Stimulated activated CD4-positive, alpha-beta T cell treated with anti-CD3 and anti-CD28 coated beads, Interleukin-4, amount 100 ng/mL, for 4 hours (primary cell): ENCODE measurements at regions not wholly inside any gene's neighbourhood (a gene's known extent, or its start where the extent isn't known, plus 50 kb on each side); places are given as distances from the start of the nearest gene placed in this dataset.

Experiments
- DNase-seq, 2 experiments: peaks; one replicate each; pipeline ENCODE4 v3.0.0-alpha.2; 2020

DNA sequence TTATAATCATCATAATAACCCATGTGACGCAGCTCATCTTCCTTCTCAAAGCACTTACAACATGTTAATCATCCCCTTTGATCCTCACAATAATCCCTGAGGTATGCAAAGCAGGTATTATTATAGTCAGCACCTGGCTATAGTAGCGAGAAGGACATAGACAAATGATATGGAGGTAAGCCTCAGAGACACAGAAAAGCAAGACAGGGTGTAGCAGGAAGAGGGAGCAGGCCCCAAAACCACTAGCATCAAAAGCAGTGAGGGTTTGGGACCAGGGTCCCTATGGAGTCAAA lies 139.2 kb upstream of the SLC30A5 start:
- no peak for DNase-seq

DNA sequence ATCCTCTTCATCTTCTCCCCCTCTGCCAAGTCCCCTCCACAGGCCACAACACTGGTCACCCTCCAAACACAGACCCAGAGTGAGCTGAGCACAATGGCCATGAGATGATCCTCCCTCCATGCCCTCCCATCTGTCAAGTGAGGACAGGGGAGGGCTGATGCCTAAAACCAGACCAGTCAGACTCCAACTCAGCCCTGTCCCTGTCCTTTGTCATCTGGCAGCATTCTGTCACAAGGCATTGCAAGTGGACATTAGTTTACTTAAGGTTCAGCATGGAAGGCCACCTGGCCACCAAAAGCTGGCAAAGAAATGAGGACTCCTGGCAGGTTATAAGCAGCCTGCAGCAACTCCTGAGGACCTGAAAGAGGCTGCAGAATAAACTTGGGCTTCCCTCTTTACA lies 136.2 kb upstream of the SLC30A5 start:
- DNase-seq = no peak

DNA sequence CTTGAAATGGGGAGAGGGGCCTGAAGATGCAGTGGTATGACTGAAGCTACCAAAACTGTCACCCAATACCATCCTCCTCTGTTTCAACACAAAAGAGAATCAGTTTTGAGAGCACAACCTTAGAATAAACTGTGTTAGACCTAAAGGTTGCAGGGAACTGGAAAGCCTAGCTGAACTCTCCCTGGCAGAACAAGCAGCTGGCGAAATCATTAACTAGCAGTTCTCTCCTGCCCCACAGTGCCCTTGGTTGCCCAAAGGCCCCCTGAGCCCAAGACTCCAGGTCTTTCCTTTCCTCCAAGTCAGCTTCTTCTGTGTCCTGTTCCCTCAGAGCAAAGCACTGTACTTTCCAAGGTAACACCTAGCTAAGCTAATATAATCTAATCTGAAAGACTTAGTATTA lies 135.4 kb upstream of the SLC30A5 start:
- no peak for DNase-seq

DNA sequence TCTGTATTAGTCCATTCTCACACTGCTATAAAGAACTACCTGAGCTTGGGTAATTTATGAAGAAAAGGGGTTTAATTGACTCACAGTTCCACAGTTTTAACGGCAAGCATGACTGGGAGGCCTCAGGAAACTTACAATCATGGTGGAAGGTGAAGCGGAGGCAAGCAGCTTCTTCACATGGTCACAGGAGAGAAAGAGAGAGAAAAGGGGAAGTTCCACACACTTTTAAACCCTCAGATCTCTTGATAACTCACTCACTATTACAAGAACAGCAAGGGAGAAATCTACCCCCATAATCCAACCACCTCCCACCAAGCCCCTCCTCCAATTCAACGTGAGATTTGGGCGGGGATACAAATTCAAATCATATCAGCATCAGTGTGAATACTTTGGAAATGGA lies 133.4 kb upstream of the SLC30A5 start:
- DNase-seq = no peak

DNA sequence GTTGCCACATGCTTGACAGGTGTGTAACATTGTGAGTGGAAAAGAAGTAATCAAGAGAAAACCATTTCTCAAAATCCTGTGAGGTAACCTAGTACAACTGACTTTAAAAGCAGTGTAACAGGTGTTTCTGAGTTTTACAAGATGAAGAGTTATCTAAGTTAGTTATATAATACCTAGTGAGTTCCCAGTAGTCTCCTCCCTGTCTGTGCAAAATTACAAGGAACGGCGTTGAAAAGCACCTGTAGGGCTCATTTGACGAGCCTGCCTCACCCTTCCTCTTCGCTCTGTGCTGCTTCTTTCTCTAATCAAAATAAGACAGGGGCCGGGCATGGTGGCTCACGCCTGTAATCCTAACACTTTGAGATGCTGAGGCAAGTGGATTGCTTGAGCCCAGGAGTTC lies 132.9 kb upstream of the SLC30A5 start:
- no peak for DNase-seq

DNA sequence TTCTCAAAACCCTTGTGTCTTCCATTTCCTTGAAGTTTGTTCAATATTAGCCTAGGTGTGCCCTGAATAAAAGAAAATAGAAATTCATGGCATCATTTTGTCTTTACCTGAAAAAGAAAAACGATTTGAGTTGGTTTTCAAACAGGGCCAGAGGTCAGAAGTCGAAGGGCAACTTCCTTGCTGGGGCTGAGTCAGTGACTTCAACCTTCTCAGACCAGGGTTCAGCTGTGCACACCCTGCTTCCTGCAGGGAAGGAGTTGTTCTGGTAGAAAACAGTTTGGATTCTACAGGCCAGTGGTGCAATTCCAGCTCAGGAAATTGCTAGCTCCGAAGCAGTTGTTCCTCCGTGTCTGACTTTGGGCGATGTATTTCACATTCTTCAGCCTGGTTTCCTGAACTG lies 132.1 kb upstream of the SLC30A5 start:
- DNase-seq = no peak

DNA sequence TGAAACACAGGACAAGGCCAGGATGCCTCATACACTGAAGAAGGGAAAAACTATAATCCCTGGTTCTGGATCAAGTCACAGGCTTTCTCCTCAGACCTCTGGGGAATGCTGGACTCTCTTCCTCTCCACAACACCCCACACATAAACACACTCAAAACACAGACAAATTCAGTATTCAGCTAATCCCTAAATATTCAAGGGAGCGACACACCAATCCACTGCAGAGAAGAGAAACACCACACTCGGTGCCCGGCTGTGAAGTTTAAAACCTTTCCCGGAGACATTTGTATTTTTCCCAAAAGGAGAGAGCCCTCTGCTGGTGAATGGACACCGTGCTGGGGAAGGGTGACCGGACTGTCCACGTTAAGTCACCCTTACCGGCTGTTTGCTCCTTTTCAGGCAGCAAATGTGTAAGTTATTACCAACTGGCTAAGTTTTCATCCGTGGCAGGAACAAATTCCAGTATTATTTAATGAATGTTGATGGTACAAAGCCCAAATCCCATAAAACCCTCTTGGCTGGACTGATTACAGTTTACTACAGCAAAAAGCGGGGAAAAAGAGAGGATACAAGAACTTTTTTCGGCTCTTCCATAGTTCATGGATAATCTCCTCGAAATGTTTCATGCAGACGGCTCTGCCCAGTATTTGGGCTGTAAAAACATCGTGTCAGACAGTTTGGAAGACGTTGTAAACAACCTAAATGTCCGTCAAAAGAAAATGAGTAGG lies 130.9 kb upstream of the SLC30A5 start:
- no peak for DNase-seq

DNA sequence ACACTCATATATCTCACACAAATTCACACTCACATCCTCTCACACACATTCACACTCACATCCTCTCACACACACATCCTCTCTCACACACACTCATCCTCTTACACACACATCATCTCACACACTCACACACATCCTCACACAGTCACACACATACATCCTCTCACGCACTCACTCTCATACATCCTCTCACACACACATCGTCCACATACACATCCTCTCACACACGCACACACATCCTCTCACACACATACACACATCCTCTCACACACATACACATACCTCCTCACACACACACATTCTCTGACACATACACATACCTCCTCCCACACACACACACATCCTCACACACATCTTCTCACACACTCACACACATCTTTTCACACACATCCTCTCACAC lies 129.1 kb upstream of the SLC30A5 start:
- DNase-seq = no peak

DNA sequence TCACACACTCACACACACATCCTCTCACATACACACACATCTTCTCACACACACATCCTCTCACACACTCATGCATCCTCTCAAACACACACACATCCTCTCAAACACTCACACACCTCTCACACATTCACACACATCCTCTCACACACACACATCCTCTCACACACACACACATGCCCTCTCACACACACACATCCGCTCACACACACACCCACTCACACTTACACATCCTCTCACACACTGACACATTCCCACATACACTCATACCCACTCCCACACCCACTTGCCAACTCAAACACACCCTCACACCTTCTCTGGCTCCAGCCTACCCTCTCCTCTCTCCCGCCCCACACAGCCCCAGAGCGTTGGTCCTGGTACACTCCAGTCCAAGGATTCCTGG lies 127.9 kb upstream of the SLC30A5 start:
- DNase-seq = no peak

DNA sequence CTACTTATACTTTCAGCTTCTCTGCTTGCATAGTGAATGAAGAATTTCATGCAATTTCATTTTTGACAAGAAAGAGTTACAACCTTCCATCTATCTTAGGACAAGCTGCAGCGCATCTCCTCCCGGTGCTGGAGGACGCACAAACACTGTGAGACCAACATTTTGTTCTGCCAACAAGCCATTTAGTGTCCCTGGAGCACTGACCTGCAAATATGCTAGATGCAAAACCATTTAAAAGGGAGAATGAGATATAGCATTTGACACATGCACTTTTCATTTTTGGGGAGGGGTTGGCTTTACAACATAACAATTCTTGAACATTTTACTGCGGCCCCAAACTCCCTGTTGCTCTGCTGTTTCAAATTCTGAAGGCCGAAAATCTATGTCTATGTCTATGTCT lies 127.2 kb upstream of the SLC30A5 start:
- DNase-seq = no peak

DNA sequence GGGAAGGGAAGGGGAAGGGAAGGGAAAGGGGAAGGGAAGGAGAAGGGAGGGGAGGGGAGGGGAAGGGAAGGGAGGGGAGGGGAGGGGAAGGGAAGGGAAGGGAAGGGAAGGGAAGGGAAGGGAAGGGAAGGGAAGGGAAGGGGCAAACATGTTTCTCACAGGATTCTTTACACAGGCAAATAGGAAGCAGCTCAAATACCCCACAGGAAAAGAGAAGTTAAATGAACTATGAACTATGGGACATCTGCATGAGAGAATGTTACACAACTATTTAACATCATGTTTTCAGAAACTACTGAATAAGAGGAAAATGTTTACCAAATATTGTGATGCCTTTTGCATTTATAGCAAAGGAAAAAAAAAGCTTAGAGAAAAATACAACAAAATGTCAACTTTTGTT lies 125.4 kb upstream of the SLC30A5 start:
- no peak for DNase-seq

DNA sequence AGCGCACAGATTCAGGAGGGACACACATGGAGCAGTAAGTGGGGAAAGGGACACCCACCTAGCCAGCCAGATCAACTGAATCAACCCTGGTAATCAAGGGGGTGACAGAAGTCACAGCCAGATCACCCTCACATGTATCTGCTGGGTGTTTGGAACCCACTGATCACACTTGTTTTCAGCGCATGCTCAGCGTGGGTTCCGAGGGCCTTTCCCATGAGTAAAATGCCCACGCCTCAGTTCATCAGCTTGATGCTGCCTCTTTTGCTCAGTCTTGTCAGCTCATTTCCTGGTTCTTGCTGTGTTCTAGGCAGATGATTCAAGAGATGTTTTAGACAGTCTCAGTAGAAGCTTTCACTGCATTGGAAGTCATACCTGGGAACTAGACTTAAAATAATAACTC lies 123.2 kb upstream of the SLC30A5 start:
- DNase-seq = no peak

DNA sequence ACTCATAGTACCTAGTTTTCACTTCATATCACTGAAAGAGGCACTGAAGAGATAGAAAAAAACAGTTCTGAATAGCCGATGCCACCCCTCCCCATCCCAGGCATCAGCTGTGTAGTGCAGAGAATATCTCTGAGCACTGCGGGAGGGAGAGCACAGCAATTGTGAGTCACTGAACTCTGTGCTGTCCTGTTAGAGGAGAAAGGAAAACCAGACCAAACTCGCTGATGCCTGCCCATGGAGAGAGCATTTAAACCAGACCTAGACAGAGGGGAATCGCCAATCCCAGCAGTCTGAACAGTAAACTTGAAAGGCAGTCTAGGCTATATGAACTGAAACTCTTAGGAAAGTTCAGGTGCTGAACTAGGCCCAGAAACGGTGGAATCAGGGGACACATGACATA lies 120.1 kb upstream of the SLC30A5 start:
- no peak for DNase-seq

DNA sequence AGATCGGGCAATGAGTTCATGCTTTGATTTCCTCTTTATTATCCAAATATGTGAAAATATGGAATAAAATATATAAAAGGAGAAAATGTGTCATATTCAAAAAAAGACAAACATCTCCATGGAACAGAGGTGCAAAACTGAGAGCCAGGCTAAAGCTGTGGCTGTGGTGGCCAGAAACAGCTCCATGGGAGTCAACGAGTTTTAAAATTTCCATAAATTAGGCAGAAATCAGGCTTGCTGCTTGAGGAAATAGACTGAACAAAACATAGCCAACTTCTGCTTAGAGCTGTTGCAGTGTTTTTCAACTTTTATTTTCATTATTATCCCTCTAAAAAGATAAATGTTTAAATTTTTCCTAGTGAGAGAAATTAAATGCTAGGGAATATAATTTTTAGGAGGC lies 110.8 kb upstream of the SLC30A5 start:
- no peak for DNase-seq

DNA sequence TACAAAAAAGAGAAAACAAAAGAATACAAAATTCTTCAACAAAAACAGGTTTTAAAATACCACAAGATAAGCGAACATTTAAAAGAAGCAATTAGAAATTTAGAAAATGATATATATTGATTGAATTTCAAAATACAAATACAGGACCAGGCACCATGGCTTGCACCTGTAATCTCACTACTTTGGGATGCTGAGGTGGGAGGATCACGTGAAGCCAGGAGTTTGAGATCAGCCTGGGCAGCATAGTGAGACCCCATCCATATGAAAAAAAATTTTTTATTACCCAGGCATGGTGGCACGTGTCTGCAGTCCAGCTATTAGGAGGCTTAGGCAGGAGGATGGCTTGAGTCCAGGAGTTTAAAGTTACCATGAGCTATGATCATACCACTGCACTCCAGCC lies 109.9 kb upstream of the SLC30A5 start:
- DNase-seq = no peak

DNA sequence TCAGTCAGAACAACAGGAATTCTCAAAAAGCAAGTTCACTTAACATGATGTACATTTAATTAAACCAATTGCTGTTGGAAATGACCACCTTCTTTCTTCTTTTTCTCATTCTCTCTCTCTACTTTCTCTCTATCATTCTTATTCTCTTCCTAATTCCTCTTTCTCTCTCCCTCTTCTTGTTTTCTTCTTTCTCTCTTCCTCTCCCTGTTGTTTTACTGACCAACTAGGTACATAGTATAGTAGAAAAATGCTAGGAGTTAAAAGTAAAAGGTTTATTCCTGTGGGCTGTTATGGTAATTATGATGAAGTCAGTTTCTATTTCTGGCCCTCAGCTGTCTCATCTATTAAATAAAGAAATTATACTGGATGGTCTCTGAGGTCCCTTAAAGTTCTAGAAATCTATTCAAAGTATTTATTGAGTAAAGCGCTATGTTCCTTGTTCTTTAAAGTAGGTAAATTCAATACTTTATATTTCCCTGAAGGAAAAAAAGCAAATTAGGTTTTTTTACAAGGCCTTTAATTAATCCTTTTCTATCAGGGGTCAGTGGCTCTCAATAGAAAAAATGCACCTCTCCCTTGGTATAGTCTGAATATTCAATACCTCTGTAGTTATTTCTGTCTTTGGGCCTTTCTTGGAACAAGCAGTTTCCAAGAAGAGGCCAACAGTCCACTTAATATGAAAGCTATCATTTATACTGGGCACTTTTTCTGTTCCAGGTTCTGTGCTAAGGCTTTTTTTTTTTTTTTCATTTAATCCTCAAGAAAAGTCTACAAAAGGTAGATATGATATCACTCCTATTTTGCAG lies 102.3 kb upstream of the SLC30A5 start:
- no peak for DNase-seq

DNA sequence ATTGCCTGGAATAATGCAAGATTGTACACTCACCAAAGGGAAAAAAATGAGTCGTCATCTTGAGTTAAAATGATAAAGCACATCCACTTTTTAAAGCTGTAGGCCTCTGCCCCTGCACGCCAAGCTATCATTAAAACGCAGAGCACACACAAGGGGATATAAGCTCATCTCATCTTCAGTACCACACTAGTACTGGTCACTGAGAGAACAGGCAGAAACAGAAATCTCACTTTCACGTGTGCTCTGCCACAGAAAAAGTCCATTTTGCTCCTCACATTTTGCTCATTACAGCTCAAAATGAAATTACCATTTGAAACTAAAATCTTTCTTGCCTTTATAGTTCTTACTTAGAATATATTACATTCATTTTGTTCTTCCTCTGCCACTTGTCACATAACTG lies 99.2 kb upstream of the SLC30A5 start:
- no peak for DNase-seq

DNA sequence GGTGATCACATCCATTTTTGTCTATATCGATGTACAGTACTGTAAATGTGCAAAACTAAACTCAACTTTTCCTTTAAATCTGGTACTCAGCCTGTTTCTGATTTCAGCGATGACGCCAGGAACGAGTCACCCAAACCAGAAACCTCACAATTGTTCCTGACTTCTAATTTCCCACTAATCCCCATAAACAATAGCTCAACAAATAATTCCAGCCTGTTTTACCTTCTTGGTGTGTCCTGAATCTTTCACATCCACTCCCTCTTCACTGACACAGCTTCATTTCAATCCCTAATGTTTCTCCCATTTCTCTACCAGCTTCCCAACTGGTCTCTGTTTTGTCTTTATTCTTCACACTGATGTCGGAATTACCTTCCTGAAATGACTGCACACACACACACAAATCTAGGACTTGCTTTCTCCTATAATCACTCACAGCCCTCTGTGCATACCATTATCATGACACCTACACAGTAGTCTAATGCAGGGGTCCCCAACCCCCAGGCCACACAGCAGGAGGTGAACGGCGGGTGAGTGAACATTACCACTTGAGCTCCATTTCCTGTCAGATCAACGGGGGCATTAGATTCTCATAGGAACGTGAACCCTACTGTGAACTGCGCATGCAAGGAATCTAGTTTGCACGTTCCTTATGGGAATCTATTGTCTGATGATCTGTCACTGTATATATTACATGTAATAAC lies 97.8 kb upstream of the SLC30A5 start:
- no peak for DNase-seq

DNA sequence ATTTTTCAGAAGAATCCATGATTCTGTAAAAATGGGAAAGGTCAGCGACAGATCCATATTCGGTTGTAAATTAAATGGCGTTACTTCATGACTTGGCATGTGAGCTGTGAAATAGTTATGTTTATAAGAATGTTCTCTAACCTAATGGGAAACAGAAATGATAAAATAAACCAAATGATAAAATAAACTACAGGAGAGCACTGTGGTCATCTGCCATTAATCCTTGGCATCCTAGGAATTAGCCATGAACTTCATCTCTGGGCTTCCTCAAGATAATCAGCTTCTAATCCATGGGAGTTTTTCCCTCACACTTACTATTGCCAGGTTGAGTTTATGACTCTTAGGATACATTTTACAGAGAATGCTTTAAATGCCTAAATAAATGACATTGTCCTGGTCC lies 94.6 kb upstream of the SLC30A5 start:
- DNase-seq = no peak

DNA sequence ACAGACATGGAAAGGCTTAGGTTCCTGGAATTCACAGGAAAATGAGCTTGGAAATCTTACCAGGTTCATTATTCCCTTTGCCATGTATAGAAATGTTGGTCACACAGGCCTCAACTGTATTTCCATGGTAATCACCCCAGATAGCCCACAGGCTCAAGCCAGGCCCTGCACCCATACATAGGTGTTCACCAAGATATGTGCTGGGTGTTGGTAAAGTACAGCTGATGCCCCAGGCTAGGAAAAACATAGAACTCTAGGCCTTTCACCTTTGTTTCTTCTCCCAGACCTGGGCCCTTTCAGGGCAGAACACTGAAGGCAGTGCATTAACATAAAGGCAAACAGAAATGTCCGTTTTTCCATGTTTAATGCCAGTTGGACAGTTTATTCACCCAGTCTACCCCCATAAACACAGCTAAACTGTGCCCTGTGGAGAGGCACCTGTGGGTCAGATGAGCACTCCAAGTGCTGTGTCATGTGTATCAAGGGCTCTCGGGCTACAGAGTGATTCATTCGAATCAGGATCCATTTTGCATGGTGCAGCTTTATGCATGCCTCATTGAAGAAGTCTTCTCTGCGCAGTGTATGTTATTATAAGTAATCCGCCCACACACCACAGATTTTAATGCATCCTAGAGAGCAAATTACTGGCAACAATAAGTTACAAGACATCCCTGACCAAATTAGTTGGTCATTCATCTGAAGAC lies 93.4 kb upstream of the SLC30A5 start:
- no peak for DNase-seq

DNA sequence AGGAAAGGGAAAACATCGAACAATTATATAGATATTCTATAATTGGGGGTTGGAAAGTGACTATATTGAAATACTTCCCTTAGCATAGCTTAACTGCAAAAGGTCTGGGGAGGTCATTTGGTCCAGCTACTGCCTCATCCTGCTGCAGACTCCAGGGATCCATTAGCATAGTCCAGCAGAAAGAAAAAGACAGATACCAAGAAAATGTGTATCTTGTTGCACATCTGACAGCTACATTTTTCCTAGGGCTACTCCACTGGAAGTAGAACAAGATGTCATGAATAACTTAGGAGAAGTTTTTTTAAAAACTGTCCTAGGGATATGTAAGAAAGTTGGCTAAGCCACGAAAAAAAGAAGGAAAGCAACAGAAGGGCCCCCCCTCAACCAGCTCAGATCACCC lies 92.9 kb upstream of the SLC30A5 start:
- DNase-seq = no peak

DNA sequence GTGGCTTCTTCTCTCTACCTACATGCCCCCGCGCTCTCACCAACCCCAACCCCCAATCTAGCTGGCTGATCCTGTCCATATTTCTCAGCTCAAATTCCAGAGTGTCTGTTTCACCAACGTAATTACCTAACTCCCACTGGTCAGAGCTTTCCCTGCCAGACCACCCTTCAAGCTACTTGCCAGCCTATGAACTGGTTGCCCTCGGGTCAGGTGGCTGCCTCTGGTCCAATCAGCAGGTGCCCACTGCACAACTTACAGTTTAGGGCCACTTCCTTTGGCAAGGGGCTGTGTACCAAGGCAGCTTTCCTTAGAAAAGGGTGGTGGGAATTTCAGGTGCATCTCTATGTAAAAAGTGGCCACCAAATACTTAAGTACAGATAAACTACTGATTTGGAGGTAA lies 92.2 kb upstream of the SLC30A5 start:
- no peak for DNase-seq

DNA sequence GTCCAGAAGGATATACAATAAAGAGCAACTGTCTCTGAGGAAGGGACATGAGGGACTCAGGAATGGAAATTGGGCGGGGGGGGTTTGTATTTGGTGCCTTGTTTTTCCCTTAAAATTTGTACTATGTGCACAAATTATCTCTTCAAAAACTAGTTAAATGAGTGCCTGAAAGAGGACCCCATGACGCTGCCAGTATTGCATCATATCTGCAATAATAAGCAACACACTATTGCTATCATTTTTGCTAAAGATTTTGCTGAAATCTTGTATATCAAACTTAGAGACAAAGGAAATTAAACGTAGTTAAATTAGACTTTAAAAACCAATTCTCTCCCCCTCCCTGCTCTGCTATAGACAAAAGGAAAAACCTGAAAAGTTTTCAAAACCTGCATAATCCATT lies 89.7 kb upstream of the SLC30A5 start:
- DNase-seq = no peak

DNA sequence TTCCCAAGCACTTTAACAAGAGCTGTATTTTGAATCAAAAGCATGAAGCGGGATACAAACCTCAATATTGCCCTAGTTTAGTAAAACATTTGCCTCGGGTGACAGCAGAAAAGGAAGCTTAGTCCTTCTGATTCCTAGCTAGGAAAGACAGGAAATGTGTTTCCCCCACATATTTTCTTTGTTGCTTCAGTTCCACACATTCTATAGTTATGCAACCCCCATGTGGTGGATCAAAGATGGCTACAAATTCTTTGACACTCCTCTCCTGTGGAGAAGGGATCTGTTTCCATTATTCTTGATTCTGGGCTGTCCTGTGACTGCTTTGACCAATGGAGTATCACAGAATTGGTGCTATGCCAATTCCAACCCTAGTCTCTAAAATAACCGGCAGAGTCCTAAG lies 89.1 kb upstream of the SLC30A5 start:
- no peak for DNase-seq
